Gastroesophageal sphincter (tissue), 4 donors: ENCODE measurements at regions not wholly inside any gene's neighbourhood (a gene's known extent, or its start where the extent isn't known, plus 50 kb on each side); places are given as distances from the start of the nearest gene placed in this dataset.
A peak's percentile ranks its signal among the peaks of the same experiment; 100 is the strongest.
"Not testable (repeated sequence)": the region's sequence is repeated elsewhere in the genome, so short reads cannot be mapped to it uniquely, and the experiment has no call there.

ENCODE experiments used
- ATAC-seq: fragments of 150-250 bp; one replicate; pipeline ENCODE4 v1.9.1; 2016; ENCODE audit warnings: mild to moderate bottlenecking, moderate library complexity
- H3K27ac ChIP-seq, 4 donors: fragments of 200-600 bp; sonication (generic) in 3 of 4; 1 replicate in 3 of 4; 2 replicates in 1 of 4; pipeline ENCODE4 v1.5.1; 2016 to 2019
- H3K27me3 ChIP-seq: fragments of 200-600 bp; sonication (generic); one replicate; pipeline ENCODE4 v1.5.1; 2019
- H3K36me3 ChIP-seq, 2 donors: fragments of 200-600 bp; sonication (generic); one replicate each; pipeline ENCODE4 v1.5.1; 2019; ENCODE audit warnings: control low read depth in 1 of 2
- H3K4me1 ChIP-seq, 3 donors: fragments of 200-600 bp; sonication (generic); 1 replicate in 2 of 3; 2 replicates in 1 of 3; pipeline ENCODE4 v1.5.1; 2016 to 2019; ENCODE audit warnings: control low read depth in 2 of 3
- H3K4me3 ChIP-seq, 2 donors: fragments of 200-600 bp; sonication (generic); one replicate each; pipeline ENCODE4 v1.5.1; 2019; ENCODE audit warnings: mild to moderate bottlenecking in 1 of 2, moderate library complexity in 1 of 2
- H3K9me3 ChIP-seq, 3 donors: fragments of 200-600 bp; sonication (generic); one replicate each; pipeline ENCODE4 v1.5.1; 2017 to 2019; ENCODE audit warnings: control low read depth in 2 of 3
- EP300 ChIP-seq: sonication (generic); formaldehyde crosslinking; IDR thresholded peaks from one replicate; pipeline ENCODE4 v1.6.1; 2017; ENCODE audit warnings: antibody characterized with exemption, mild to moderate bottlenecking
- POLR2A ChIP-seq, 2 donors: fragments of 450-650 bp; IDR thresholded peaks; one replicate each; pipeline ENCODE4 v1.6.1; 2017; ENCODE audit warnings: antibody characterized with exemption in 2 of 2, mild to moderate bottlenecking in 2 of 2, moderate library complexity in 1 of 2
- POLR2AphosphoS5 ChIP-seq: sonication (generic); formaldehyde crosslinking; IDR thresholded peaks from one replicate; pipeline ENCODE4 v1.6.1; 2017; ENCODE audit warnings: antibody characterized with exemption
- WGBS, 2 donors: methylation state at CpG; one replicate each; pipeline ENCODE4 v1.1.5; 2018; ENCODE audit warnings: low coverage in 1 of 2; 5-methylcytosine and 5-hydroxymethylcytosine counted together
- TF ChIP-seq, protein P1 (sequence below), 4 experiments: fragments of 200-600 bp in 2 of 4; fragments of 450-650 bp in 2 of 4; sonication (generic) in 1 of 4; IDR thresholded peaks; one replicate each; pipeline ENCODE4 v1.5.1; 2017 to 2019; ENCODE audit warnings: antibody characterized with exemption in 4 of 4, mild to moderate bottlenecking in 2 of 4, moderate library complexity in 2 of 4

DNA sequence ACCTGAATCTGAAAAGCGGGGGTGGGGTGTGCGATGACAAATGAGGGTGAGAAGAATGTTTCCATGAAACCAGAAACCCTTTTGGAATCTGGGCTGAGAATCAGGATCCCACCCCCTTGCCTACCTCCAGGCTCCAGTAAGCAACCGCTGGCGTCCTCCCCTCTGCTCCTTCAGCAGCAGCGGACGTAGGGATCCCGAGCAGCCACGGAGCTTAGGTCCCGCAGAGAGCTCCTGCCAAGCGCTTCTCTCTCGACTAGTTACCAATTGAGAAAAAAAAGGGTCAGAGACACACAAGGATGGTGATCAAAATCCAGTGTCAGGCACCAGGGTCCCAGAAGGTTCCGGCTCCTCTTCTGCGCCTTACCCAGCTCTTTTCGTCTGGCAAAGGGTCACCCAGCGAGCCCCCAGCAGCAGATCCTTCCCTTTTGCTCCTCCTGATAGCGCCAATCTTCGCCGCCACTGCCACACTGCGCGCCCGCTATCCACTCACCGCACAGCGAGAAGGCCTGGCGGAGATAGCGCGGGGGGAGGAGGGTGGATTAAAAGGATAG is 733.5 kb downstream of the ZWINT start:
- Histone ChIP-seq H3K36me3 (no peaks in the 10 kb centered on the region), H3K9me3 (no peaks in the 10 kb centered on the region), H3K27me3 (peaks cover 40% of the 10 kb centered on the region), H3K4me1 (peaks cover 0 to 33% (median 0%) of the 10 kb centered on the region in 3 donors), H3K27ac (no peak overlapping the region), H3K4me3 (peak overlapping the region in 1 of 2 donors; percentile 33)
- ATAC-seq = peak; percentile 20
- 1 to 9% methylated on average over 12 of the region's 26 CpGs for WGBS, 2 donors
- TF ChIP-seq POLR2AphosphoS5 = no peak
- TF ChIP-seq, protein P1, sequence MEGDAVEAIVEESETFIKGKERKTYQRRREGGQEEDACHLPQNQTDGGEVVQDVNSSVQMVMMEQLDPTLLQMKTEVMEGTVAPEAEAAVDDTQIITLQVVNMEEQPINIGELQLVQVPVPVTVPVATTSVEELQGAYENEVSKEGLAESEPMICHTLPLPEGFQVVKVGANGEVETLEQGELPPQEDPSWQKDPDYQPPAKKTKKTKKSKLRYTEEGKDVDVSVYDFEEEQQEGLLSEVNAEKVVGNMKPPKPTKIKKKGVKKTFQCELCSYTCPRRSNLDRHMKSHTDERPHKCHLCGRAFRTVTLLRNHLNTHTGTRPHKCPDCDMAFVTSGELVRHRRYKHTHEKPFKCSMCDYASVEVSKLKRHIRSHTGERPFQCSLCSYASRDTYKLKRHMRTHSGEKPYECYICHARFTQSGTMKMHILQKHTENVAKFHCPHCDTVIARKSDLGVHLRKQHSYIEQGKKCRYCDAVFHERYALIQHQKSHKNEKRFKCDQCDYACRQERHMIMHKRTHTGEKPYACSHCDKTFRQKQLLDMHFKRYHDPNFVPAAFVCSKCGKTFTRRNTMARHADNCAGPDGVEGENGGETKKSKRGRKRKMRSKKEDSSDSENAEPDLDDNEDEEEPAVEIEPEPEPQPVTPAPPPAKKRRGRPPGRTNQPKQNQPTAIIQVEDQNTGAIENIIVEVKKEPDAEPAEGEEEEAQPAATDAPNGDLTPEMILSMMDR (IDR thresholded peaks at IDR 0.05) = no peak

DNA sequence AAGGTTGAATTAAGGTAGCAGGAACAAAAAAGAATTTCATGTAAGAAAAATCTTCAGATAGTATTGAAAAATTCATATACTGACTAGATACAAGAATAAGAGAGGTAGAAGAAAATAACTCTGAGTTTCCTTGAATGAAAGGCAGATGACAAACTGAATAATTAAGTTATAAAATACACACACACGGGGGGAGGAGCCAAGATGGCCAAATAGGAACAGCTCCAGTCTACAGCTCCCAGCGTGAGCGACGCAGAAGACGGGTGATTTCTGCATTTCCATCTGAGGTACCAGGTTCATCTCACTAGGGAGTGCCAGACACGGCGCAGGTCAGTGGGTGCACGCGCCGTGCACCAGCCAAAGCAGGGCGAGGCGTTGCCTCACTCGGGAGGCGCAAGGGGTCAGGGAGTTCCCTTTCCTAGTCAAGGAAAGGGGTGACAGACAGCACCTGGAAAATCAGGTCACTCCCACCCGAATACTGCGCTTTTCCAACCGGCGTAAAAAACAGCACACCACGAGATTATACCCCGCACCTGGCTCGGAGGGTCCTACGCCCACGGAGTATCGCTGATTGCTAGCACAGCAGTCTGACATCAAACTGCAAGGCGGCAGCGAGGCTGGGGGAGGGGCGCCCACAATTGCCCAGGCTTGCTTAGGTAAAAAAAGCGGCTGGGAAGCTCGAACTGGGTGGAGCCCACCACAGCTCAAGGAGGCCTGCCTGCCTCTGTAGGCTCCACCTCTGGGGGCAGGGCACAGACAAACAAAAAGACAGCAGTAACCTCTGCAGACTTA is 759.2 kb downstream of the ZWINT start:
- not testable (repeated sequence) for H3K36me3 ChIP-seq, H3K27me3 ChIP-seq, H3K4me1 ChIP-seq, ATAC-seq, H3K9me3 ChIP-seq, H3K27ac ChIP-seq
- H3K4me3 ChIP-seq = peak overlapping the region in 1 of 2 donors; percentile 18
- 0% methylated on average over 5 of the region's 29 CpGs for WGBS, 2 donors

DNA sequence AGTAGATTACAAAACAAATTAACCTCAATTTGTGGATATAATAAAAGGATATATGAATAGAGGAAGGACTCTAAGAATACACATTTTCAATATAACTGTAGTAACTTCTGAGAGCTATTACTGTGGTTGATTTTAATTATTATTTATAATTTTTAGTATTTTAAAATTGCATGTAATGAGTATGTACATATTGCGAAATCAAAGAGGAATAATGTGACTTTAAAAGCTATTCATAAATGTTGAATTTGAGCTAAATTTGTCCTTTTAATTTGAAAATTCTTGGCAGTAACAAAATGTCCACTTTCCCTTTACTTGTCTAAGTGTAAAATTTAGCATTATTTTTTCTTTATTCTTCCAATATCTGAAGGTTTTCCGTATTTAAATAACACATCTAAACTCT is 750.6 kb upstream of the PCDH15 start:
- TF ChIP-seq POLR2AphosphoS5 (no peak), EP300 (no peak), POLR2A (IDR thresholded peaks at IDR 0.05) (no peak)
- TF ChIP-seq, protein P1 (IDR thresholded peaks at IDR 0.05) = no peak
- no peak for ATAC-seq

DNA sequence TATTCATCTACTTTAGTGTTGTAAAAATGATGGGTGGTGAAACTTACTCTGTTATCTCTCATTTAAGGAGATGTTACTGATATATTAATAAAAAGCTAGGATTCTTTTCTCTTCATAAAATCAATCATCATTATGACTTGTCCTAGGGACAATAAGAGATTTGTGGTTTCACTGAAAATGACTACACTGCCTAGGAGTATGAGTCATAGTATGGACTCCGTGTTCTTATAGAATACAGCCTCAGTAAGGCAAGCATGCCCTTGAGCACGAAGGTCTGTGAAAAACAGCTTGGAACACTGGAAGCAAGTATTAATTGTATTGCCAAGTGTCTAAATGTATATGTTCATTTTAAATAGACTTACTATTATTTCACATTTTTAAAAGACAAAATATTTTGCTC is 749.2 kb upstream of the PCDH15 start:
- no peaks in the 10 kb centered on the region for H3K4me1 ChIP-seq

More for the DNA sequence above, 750.6 kb upstream of the PCDH15 start:
- H3K4me3 ChIP-seq = no peak overlapping the region
- no peak overlapping the region for H3K27ac ChIP-seq
- no peaks in the 10 kb centered on the region for H3K9me3 ChIP-seq
- 81 to 84% methylated on average over 2 of the region's 2 CpGs for WGBS, 2 donors
- no peaks in the 10 kb centered on the region for H3K36me3 ChIP-seq
- no peaks in the 10 kb centered on the region for H3K27me3 ChIP-seq
- H3K4me1 ChIP-seq = no peaks in the 10 kb centered on the region

DNA sequence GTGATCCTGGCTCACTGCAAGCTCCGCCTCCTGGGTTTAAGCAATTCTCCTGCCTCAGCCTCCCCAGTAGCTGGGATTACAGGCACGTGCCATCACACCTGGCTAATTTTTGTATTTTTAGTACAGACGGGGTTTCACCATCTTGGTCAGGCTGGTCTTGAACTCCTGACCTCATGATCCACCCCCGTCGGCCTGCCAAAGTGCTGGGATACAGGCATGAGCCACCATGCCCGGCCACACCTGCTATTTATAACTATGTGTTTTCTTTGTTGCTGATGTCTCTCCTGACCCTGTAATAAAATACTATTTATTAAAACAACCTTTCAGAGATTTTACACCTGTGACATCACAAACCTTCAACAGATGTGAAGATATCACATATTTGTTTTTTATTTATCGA is 736.5 kb upstream of the PCDH15 start:
- not testable (repeated sequence) for H3K4me1 ChIP-seq, H3K4me3 ChIP-seq, H3K27ac ChIP-seq, H3K36me3 ChIP-seq, H3K27me3 ChIP-seq, ATAC-seq, H3K9me3 ChIP-seq
- 82 to 92% methylated on average over 6 to 7 of the region's 7 CpGs for WGBS, 2 donors

More for the DNA sequence above, 749.2 kb upstream of the PCDH15 start:
- ATAC-seq = no peak
- Histone ChIP-seq H3K27me3 (no peaks in the 10 kb centered on the region), H3K9me3 (no peaks in the 10 kb centered on the region), H3K4me3 (no peak overlapping the region), H3K36me3 (no peaks in the 10 kb centered on the region), H3K27ac (no peak overlapping the region)
- 66 to 70% methylated on average over 2 of the region's 2 CpGs for WGBS, 2 donors
- TF ChIP-seq, protein P1 (IDR thresholded peaks at IDR 0.05) = no peak
- TF ChIP-seq POLR2A (IDR thresholded peaks at IDR 0.05) = no peak
- TF ChIP-seq POLR2AphosphoS5 = no peak
- TF ChIP-seq EP300 = no peak

DNA sequence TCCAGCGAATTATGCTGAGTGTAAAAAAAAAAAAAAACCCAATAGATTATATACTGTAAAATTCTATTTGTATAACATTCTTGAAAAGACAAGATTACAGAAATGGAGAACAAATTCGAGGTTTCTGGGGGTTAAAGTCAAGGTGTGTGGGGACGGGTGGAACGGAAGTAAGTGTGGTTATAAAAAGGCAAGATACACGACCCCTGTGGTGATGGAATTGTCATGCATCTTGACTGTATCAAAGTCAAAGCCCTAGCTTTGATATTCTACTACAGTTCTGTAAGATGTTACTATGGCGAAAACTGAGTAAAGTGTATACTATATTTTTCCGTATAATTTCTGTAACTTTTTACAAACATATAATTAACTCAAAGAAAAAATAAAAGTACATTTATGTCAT is 718.2 kb upstream of the PCDH15 start:
- Histone ChIP-seq H3K27me3 (no peaks in the 10 kb centered on the region), H3K27ac (no peak overlapping the region), H3K36me3 (no peaks in the 10 kb centered on the region), H3K9me3 (no peaks in the 10 kb centered on the region), H3K4me1 (no peaks in the 10 kb centered on the region), H3K4me3 (no peak overlapping the region)
- WGBS, 2 donors = 60 to 63% methylated on average over 7 of the region's 7 CpGs
- TF ChIP-seq, protein P1 (IDR thresholded peaks at IDR 0.05) = no peak
- TF ChIP-seq EP300 (no peak), POLR2A (IDR thresholded peaks at IDR 0.05) (no peak), POLR2AphosphoS5 (no peak)
- no peak for ATAC-seq

DNA sequence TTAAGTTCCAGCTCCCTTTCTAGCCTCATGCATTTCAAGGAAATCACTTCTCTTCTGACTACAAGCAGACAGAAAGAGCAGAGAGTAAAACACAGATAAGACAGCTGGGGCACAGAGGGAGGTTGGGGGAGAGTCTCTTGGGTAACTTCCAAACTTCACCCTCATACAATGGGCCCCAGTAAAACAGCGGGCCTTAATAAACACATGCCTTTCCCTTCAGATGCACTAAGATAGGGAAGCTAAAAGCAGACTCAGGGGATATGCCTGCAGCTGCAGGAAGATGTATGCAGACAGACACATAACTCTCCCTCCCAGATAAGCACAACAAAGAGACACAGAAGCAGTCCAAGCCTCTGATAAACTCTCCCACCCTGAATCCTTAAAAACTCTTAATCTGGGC is 717.4 kb upstream of the PCDH15 start:
- 0% methylated on average over 1 of the region's 1 CpG; no CpG with 5 or more reads in 1 of the 2 donors for WGBS, 2 donors
- not testable (repeated sequence) for H3K36me3 ChIP-seq, ATAC-seq

More for the DNA sequence above, 717.4 kb upstream of the PCDH15 start:
- not testable (repeated sequence) for H3K27me3 ChIP-seq, H3K9me3 ChIP-seq, H3K4me3 ChIP-seq, H3K4me1 ChIP-seq, H3K27ac ChIP-seq
